Choroid plexus epithelial cell (primary cell): ENCODE measurements at regions not wholly inside any gene's neighbourhood (a gene's known extent, or its start where the extent isn't known, plus 50 kb on each side); places are given as distances from the start of the nearest gene placed in this dataset.
"Not testable (repeated sequence)": the region's sequence is repeated elsewhere in the genome, so short reads cannot be mapped to it uniquely, and the experiment has no call there.

Source experiments
- DNase-seq: peaks from one replicate; pipeline ENCODE4 v3.0.0-alpha.2; 2010; ENCODE audit warnings: low read depth
- H3K4me3 ChIP-seq: 2 replicates; pipeline ENCODE4 v1.5.1; 2011; ENCODE audit warnings: low read depth, mild to moderate bottlenecking, control low read depth, low read length, moderate library complexity
- TF ChIP-seq, protein P1 (sequence below): conservative IDR thresholded peaks from 2 replicates; pipeline ENCODE4 v1.5.1; 2011; ENCODE audit warnings: low read depth, mild to moderate bottlenecking, control low read depth, inconsistent platforms, low read length, moderate library complexity

DNA sequence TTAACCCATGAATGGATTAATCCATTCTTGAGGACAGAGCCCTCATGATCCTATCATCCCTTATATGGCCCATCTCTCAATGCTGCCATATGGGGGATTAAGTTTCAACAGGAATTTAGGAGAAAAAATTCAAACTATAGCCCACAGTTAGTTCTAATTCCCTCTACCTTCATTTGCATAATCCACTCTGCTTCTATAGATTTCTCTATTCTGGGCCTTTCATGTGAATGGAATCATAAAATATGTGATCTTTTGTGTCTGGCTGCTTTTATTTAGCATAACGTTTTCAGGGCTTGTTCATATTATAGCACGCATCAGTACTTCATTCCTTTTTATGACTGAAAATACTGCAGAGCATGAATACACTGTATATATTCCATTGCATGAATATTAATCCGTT lies 55.4 kb downstream of the CTSL start:
- TF ChIP-seq, protein P1, sequence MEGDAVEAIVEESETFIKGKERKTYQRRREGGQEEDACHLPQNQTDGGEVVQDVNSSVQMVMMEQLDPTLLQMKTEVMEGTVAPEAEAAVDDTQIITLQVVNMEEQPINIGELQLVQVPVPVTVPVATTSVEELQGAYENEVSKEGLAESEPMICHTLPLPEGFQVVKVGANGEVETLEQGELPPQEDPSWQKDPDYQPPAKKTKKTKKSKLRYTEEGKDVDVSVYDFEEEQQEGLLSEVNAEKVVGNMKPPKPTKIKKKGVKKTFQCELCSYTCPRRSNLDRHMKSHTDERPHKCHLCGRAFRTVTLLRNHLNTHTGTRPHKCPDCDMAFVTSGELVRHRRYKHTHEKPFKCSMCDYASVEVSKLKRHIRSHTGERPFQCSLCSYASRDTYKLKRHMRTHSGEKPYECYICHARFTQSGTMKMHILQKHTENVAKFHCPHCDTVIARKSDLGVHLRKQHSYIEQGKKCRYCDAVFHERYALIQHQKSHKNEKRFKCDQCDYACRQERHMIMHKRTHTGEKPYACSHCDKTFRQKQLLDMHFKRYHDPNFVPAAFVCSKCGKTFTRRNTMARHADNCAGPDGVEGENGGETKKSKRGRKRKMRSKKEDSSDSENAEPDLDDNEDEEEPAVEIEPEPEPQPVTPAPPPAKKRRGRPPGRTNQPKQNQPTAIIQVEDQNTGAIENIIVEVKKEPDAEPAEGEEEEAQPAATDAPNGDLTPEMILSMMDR = no peak
- no peak overlapping the region for H3K4me3 ChIP-seq
- DNase-seq = no peak

DNA sequence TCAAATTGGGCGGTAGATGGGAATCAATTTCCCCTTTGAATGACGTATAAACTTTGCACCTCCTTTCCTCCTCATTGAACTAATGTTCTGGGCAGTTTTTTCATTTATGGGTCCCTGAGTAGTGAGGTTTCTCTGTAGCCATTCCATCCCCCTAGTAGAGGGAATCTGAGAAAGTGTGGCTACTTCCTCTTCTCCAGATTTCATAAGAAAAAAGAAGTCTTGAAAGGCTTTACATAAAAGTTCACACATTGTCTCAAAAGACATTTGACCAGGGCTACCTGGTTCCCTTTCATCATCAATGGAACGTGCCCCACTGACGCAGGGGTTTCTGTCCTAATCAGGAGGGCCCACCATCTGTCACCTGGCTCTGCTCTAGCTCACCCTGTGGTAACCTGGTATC lies 57.3 kb downstream of the CTSL start:
- no peak for DNase-seq
- no peak overlapping the region for H3K4me3 ChIP-seq
- TF ChIP-seq, protein P1 = no peak

DNA sequence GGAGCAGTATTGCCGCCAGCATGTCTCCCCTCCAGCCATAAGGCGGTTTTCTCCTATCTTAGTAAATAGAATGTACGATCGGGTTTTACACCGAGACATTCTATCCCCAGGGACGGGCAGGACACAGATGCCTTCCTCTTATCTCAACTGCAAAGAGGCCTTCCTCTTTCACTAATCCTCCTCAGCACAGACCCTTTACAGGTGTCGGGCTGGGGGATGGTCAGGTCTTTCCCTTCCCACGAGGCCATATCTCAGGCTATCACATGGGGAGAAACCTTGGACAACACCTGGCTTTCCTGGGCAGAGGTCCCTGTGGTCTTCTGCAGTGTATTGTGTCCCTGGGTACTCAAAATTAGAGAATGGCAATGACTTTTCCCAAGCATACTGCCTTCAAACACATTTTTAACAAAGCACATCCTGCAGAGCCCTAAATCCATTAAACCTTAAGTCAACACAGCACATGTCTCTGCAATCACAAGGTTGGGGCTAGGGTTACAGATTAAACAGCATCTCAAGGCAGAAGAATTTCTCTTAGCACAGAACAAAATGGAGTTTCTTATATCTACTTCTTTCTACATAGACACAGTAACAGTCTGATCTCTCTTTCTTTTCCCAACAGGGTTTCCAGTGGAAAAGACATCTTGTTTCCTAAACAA lies 59.5 kb downstream of the CTSL start:
- not testable (repeated sequence) for DNase-seq, H3K4me3 ChIP-seq

DNA sequence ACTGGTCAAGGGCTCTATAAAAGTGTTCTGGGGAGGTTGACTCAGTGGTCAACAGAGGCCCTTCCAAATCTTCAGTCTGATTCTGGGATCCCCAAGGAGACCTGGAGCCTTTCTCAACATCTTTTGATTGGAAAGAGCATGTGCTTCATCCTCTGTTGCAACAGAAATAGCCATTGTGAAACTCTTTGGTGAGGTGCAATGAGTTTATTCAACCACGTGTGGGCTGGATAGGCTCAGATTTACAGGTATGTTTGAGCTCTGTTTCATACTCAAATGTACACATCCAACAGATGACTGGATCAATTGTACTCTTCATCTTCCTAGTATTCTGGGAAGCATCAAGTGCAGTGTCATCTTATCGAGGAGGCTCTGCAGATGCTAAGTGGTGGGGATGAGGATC lies 60.5 kb downstream of the CTSL start:
- no peak for DNase-seq
- no peak overlapping the region for H3K4me3 ChIP-seq
- TF ChIP-seq, protein P1 = no peak

DNA sequence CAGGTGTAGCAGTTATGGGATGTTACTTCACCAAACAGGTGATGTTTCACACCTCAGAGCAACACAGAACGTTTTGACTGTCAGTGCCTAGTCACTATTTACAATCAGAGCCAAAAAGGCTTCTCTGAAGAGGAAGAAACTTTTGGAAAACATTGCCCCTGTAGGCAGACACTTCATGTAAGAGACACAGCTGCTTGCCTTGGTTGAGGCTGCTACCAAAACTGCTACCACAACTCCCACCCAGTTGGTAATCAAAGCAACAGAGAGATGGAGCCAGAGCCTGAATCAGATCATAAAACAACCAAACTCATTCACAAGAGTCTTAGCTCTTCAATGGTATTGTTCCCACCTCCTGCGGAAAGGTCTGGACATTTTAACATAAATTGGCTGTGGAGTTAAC lies 61.0 kb downstream of the CTSL start:
- no peak overlapping the region for H3K4me3 ChIP-seq
- no peak for DNase-seq
- TF ChIP-seq, protein P1 = no peak

DNA sequence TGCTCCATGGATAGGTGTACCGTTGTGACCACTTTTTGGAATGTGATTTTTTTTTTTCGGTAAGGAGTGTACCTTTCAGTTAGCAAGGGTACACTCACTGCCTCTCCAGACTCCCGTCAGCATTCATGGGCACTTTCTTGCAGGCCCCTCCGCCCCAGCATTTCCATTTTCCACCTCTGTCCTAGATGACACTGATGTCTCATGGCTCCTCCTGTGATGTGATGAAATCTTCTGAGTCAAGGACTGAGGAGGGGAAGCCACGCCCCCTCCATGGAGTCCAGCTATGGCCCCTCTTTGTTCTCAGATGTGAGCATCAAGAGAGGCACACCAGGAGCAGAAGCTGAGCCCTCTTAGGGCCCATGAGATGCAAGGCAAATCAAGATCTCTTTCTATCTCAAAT lies 61.8 kb downstream of the CTSL start:
- TF ChIP-seq, protein P1 = no peak
- DNase-seq = peak; percentile 18
- no peak overlapping the region for H3K4me3 ChIP-seq

DNA sequence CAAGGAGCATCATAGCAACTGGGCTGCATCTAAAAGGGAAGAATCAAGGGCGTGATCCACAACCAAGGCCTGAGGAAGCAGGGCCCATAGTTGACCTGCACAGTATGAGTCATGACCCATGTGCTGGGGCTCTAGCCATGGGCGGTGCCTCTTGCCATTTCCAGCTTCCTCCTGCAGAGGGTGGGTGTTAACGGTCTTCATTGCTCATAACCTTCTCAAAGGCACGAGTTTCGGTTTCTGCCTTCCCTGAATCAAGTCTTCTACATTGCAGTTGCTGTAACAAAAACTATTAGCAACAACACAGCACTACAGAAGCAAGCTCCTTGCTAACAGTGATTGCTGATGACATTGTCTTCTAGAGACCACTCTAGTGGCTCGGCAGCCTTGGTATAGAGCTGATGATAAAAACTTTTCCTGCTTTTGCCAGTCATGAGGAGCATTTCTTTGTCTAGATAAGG lies 66.9 kb downstream of the CTSL start:
- H3K4me3 ChIP-seq = no peak overlapping the region
- peak; percentile 93 for DNase-seq
- TF ChIP-seq, protein P1 = peak; percentile 60
